ENCODE measurements at regions not wholly inside any gene's neighbourhood (a gene's known extent, or its start where the extent isn't known, plus 50 kb on each side); places are given as distances from the start of the nearest gene placed in this dataset.

GRCh38 chr13:58994777-58995176, 1169.0 kb downstream of the DIAPH3 start:
- no peak for TF ChIP-seq EZH2phosphoT487 (IDR thresholded peaks at IDR 0.05; ENCODE audit: borderline replicate concordance)
- TF ChIP-seq, protein P1, sequence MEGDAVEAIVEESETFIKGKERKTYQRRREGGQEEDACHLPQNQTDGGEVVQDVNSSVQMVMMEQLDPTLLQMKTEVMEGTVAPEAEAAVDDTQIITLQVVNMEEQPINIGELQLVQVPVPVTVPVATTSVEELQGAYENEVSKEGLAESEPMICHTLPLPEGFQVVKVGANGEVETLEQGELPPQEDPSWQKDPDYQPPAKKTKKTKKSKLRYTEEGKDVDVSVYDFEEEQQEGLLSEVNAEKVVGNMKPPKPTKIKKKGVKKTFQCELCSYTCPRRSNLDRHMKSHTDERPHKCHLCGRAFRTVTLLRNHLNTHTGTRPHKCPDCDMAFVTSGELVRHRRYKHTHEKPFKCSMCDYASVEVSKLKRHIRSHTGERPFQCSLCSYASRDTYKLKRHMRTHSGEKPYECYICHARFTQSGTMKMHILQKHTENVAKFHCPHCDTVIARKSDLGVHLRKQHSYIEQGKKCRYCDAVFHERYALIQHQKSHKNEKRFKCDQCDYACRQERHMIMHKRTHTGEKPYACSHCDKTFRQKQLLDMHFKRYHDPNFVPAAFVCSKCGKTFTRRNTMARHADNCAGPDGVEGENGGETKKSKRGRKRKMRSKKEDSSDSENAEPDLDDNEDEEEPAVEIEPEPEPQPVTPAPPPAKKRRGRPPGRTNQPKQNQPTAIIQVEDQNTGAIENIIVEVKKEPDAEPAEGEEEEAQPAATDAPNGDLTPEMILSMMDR (conservative IDR thresholded peaks at IDR 0.05; ENCODE audit: low read length): peak; percentile 55
